HG02973 (cell line): ENCODE measurements at regions not wholly inside any gene's neighbourhood (a gene's known extent, or its start where the extent isn't known, plus 50 kb on each side); places are given as distances from the start of the nearest gene placed in this dataset.
"Not testable (repeated sequence)": the region's sequence is repeated elsewhere in the genome, so short reads cannot be mapped to it uniquely, and the experiment has no call there.

Experiments used
- ATAC-seq: cut with Tn5 transposase; IDR thresholded peaks from one replicate; pipeline ENCODE4 v1.9.1; 2021; ENCODE audit warnings: moderate library complexity; ENCODE audit not compliant: unreplicated experiment

GRCh38 chr6:81145506-81145905, 607.0 kb downstream of the TENT5A start:
- ATAC-seq = no peak

GRCh38 chr6:81144346-81144745, 608.1 kb downstream of the TENT5A start:
- ATAC-seq = no peak

GRCh38 chr6:81138236-81138635, 614.2 kb downstream of the TENT5A start:
- no peak for ATAC-seq

GRCh38 chr6:81130969-81131368, 621.5 kb downstream of the TENT5A start:
- no peak for ATAC-seq

GRCh38 chr6:81130061-81130460, 622.4 kb downstream of the TENT5A start:
- no peak for ATAC-seq

- no peak for ATAC-seq
Measured at GRCh38 chr6:81128671-81129070, 623.8 kb downstream of the TENT5A start.

GRCh38 chr6:81126150-81126549, 626.3 kb downstream of the TENT5A start:
- ATAC-seq = no peak

- no peak for ATAC-seq
Measured at GRCh38 chr6:81120280-81120679, 632.2 kb downstream of the TENT5A start.

GRCh38 chr6:81105998-81106397, 646.5 kb downstream of the TENT5A start:
- ATAC-seq = no peak

GRCh38 chr6:81098109-81098814, 654.2 kb downstream of the TENT5A start:
- no peak for ATAC-seq

- not testable (repeated sequence) for ATAC-seq
Measured at GRCh38 chr6:81096464-81096863, 656.0 kb downstream of the TENT5A start.

- ATAC-seq = no peak
Measured at GRCh38 chr6:81093051-81093450, 659.4 kb downstream of the TENT5A start.

- ATAC-seq = no peak
Measured at GRCh38 chr6:81088145-81088544, 664.3 kb downstream of the TENT5A start.

GRCh38 chr6:81086991-81087390, 665.5 kb downstream of the TENT5A start:
- no peak for ATAC-seq

GRCh38 chr6:81085431-81085790, 667.1 kb downstream of the TENT5A start:
- ATAC-seq = no peak

- no peak for ATAC-seq
Measured at GRCh38 chr6:81084776-81085430, 667.6 kb downstream of the TENT5A start.

GRCh38 chr6:81075974-81076373, 676.5 kb downstream of the TENT5A start:
- no peak for ATAC-seq

- no peak for ATAC-seq
Measured at GRCh38 chr6:81073318-81073717, 679.2 kb downstream of the TENT5A start.

GRCh38 chr6:81071121-81071520, 681.4 kb downstream of the TENT5A start:
- no peak for ATAC-seq

GRCh38 chr6:81067057-81067456, 685.4 kb downstream of the TENT5A start:
- ATAC-seq = no peak

- ATAC-seq = no peak
Measured at GRCh38 chr6:81063891-81064290, 688.6 kb downstream of the TENT5A start.

- no peak for ATAC-seq
Measured at GRCh38 chr6:81054036-81054435, 698.4 kb downstream of the TENT5A start.

- ATAC-seq = no peak
Measured at GRCh38 chr6:81051952-81052351, 700.5 kb downstream of the TENT5A start.
